ENCODE measurements at regions not wholly inside any gene's neighbourhood (a gene's known extent, or its start where the extent isn't known, plus 50 kb on each side); places are given as distances from the start of the nearest gene placed in this dataset.

DNA sequence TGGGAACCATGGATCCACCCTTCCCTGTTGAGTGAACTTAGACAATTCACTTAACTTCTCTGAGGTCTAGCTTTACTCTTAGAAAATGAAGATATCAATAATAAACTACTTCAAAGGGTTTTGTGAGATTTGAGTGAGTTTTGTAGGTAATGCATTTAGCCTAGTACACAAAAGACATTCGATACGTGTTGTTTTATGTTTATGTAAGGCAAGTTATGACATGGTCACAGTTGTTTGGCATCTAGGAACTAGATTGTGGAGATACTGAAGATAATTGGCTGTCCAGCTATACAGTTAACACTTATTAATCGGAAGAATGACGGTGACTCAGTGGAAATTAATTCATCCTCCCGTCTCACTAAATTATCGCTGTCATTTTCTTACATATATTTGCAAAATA is 1781.1 kb upstream of the TENM3 start:
- TF ChIP-seq, protein P1, sequence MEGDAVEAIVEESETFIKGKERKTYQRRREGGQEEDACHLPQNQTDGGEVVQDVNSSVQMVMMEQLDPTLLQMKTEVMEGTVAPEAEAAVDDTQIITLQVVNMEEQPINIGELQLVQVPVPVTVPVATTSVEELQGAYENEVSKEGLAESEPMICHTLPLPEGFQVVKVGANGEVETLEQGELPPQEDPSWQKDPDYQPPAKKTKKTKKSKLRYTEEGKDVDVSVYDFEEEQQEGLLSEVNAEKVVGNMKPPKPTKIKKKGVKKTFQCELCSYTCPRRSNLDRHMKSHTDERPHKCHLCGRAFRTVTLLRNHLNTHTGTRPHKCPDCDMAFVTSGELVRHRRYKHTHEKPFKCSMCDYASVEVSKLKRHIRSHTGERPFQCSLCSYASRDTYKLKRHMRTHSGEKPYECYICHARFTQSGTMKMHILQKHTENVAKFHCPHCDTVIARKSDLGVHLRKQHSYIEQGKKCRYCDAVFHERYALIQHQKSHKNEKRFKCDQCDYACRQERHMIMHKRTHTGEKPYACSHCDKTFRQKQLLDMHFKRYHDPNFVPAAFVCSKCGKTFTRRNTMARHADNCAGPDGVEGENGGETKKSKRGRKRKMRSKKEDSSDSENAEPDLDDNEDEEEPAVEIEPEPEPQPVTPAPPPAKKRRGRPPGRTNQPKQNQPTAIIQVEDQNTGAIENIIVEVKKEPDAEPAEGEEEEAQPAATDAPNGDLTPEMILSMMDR (conservative IDR thresholded peaks at IDR 0.05; ENCODE audit: low read depth, low read length): no peak
- no peak for TF ChIP-seq EZH2 (IDR thresholded peaks at IDR 0.05; ENCODE audit: borderline replicate concordance, low read depth, low read length, poor library complexity, severe bottlenecking)
